CD8-positive, alpha-beta memory T cell (primary cell): ENCODE measurements at regions not wholly inside any gene's neighbourhood (a gene's known extent, or its start where the extent isn't known, plus 50 kb on each side); places are given as distances from the start of the nearest gene placed in this dataset.

ENCODE experiments used
- CTCF ChIA-PET: fragments of 350-600 bp; sonication (Branson Sonifier 250); formaldehyde crosslinking; loops from one replicate; lab custom pipeline; 2021; ENCODE audit warnings: antibody characterized with exemption; lab: Charles Lee
- POLR2A ChIA-PET: fragments of 350-600 bp; sonication (Branson Sonifier 250); formaldehyde crosslinking; loops from one replicate; lab custom pipeline; 2021; ENCODE audit warnings: antibody characterized with exemption; lab: Charles Lee
- DNase-seq, 5 donors: peaks; one replicate each; pipeline versions ENCODE4 v3.0.0 to v3.0.0-alpha.2; 2020 to 2022; ENCODE audit warnings: mixed read lengths in 1 of 5
- H3K27ac ChIP-seq: one replicate; pipeline ENCODE4 v1.7.0; 2013; ENCODE audit warnings: low read depth, mild to moderate bottlenecking, low read length, moderate library complexity
- H3K27me3 ChIP-seq: 2 replicates; pipeline ENCODE4 v1.7.0; 2013; ENCODE audit warnings: low read length, mild to moderate bottlenecking; ENCODE audit not compliant: insufficient read depth, poor library complexity, severe bottlenecking
- H3K36me3 ChIP-seq: 2 replicates; pipeline ENCODE4 v1.7.0; 2013; ENCODE audit warnings: mild to moderate bottlenecking, low read length, moderate library complexity; ENCODE audit not compliant: insufficient read depth
- H3K4me1 ChIP-seq: 2 replicates; pipeline ENCODE4 v1.7.0; 2013; ENCODE audit warnings: mild to moderate bottlenecking, low read length, moderate library complexity; ENCODE audit not compliant: insufficient read depth
- H3K4me3 ChIP-seq: 2 replicates; pipeline ENCODE4 v1.7.0; 2013; ENCODE audit warnings: mild to moderate bottlenecking, low read length
- H3K9me3 ChIP-seq: 2 replicates; pipeline ENCODE4 v1.7.0; 2013; ENCODE audit warnings: mild to moderate bottlenecking, low read length
- H3K27ac Mint-ChIP-seq, 8 donors: one replicate each; pipeline ENCODE4 v1.8.0; 2020 to 2021; ENCODE audit warnings: mixed read lengths in 8 of 8, mild to moderate bottlenecking in 6 of 8, inconsistent platforms in 3 of 8, moderate library complexity in 3 of 8
- H3K27me3 Mint-ChIP-seq, 2 donors: one replicate each; pipeline ENCODE4 v1.8.0; 2020 to 2021; ENCODE audit warnings: mixed read lengths in 2 of 2, mild to moderate bottlenecking in 1 of 2, moderate library complexity in 1 of 2
- H3K36me3 Mint-ChIP-seq, 3 donors: one replicate each; pipeline ENCODE4 v1.8.0; 2020 to 2021; ENCODE audit warnings: mixed read lengths in 3 of 3, inconsistent platforms in 1 of 3, mild to moderate bottlenecking in 1 of 3
- H3K4me1 Mint-ChIP-seq, 3 donors: one replicate each; pipeline ENCODE4 v1.8.0; 2020 to 2021; ENCODE audit warnings: mixed read lengths in 3 of 3, inconsistent platforms in 1 of 3, mild to moderate bottlenecking in 1 of 3
- H3K4me3 Mint-ChIP-seq, 7 donors: one replicate each; pipeline ENCODE4 v1.8.0; 2020 to 2021; ENCODE audit warnings: mixed read lengths in 7 of 7, mild to moderate bottlenecking in 6 of 7, moderate library complexity in 4 of 7, inconsistent platforms in 2 of 7
- H3K9me3 Mint-ChIP-seq, 5 donors: one replicate each; pipeline ENCODE4 v1.8.0; 2020 to 2022; ENCODE audit warnings: mixed read lengths in 5 of 5, mild to moderate bottlenecking in 3 of 5, moderate library complexity in 2 of 5, inconsistent platforms in 1 of 5

DNA sequence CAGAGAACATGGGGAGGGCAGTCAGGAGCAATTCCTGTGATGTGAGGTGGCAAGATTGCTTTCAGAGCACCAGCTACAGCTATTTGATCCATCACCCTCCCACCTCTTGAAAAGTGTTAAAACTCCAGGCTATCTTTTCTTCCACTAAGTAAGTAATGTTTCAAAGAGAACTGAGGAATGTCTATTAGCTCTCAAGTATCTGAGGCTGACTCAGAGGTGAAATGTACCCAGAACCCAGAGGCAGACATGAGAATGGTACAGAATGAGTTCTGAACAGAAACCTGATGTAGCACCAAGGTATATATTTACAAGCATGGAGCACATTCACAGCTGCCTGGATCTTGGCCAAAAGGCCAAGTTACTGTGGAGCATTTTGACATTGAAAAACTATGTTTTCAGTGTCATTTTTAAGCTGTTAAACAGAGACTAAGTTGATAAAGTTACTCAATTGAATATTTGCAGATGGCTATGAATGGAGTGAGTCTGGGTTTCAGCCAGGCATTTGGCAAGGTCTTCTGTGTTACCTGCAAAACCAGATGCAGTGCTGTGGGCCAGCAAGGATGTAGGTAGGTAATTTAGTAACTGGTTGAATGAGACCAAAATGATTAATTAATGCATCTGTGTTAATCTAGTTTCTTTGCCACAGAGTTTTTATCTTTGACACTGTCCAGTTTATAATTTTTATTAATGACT lies 227.7 kb upstream of the CD96 start:
- no peaks in the 10 kb centered on the region for H3K9me3 ChIP-seq
- H3K4me1 Mint-ChIP-seq = peaks cover 2 to 42% (median 34%) of the 10 kb centered on the region in 3 donors
- H3K9me3 Mint-ChIP-seq = no peaks in the 10 kb centered on the region
- H3K36me3 Mint-ChIP-seq = peaks cover 0 to 6% (median 3%) of the 10 kb centered on the region in 3 donors
- ChIA-PET POLR2A (no interaction called here), CTCF (interaction anchor here (1.6 kb wide), 1 partner anchor 15 kb away, joined by 3 read pairs; no protein-coding TSS in a partner anchor)
- no peaks in the 10 kb centered on the region for H3K27me3 Mint-ChIP-seq
- no peak overlapping the region for H3K4me3 Mint-ChIP-seq
- no peak overlapping the region for H3K4me3 ChIP-seq
- no peaks in the 10 kb centered on the region for H3K36me3 ChIP-seq
- peaks cover 51% of the 10 kb centered on the region for H3K4me1 ChIP-seq
- H3K27ac ChIP-seq = no peak overlapping the region
- H3K27ac Mint-ChIP-seq = no peak overlapping the region
- DNase-seq = no peak
- no peaks in the 10 kb centered on the region for H3K27me3 ChIP-seq

DNA sequence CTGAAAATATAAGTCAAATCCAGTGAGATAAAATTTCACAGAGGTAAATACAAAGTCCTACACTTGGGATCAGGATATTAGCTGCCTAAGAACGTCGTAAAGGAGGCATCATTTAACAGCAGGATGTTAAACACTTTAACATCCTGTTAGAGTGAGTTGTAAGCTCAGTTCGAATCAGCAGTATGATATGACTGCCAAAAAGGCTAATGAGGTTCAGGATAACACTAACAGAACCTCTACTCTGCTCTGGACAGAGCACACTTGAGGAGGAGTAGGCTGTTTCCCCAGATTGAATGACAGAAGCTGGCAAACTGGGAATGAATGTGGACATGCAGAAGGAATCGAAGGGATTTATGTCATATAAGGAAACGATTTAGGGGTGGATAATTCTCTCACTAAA lies 227.1 kb upstream of the CD96 start:
- Histone ChIP-seq H3K4me3 (no peak overlapping the region), H3K27ac (no peak overlapping the region), H3K36me3 (no peaks in the 10 kb centered on the region), H3K4me1 (peaks cover 51% of the 10 kb centered on the region), H3K27me3 (no peaks in the 10 kb centered on the region), H3K9me3 (no peaks in the 10 kb centered on the region)
- H3K9me3 Mint-ChIP-seq = no peaks in the 10 kb centered on the region
- no peak overlapping the region for H3K27ac Mint-ChIP-seq
- DNase-seq = no peak
- ChIA-PET CTCF (no interaction called here), POLR2A (no interaction called here)
- H3K36me3 Mint-ChIP-seq = peaks cover 0 to 6% (median 3%) of the 10 kb centered on the region in 3 donors
- H3K27me3 Mint-ChIP-seq = peaks cover 0 to 1% of the 10 kb centered on the region in 2 donors
- peaks cover 8 to 45% (median 36%) of the 10 kb centered on the region in 3 donors for H3K4me1 Mint-ChIP-seq
- H3K4me3 Mint-ChIP-seq = no peak overlapping the region

DNA sequence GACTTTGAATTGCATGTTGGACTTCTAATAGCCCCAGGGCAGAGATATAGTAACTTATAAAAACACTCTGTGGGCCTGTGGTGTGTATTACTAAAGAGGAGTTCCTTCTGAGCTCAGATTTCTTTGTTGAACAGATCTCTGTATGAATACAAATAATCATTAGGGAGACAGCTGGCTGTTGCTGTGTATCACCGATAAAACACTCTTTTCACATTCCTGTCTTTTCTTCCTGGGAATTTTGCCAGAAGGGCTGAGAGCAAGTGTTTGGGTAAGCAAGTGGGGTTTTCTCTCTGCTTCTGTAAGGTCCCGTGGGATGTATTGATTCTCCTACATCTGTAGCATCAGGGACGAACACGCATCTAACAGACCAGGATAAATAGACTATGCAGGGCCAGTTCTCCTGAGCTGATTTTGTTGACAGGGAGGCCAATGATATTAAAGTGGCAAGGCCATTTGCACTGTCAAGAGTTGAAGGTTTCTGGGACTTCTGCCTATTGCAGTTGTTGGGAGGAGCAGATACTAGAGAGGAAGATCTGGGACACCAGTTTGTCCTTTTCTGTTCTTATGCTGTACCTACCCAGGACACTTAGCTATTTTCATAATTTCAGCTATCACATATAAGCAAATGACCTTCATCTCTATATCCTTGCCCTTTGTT lies 225.9 kb upstream of the CD96 start:
- Histone ChIP-seq H3K4me3 (no peak overlapping the region), H3K9me3 (no peaks in the 10 kb centered on the region), H3K27me3 (no peaks in the 10 kb centered on the region), H3K27ac (no peak overlapping the region), H3K36me3 (no peaks in the 10 kb centered on the region), H3K4me1 (peaks cover 43% of the 10 kb centered on the region)
- H3K36me3 Mint-ChIP-seq = peaks cover 0 to 6% (median 3%) of the 10 kb centered on the region in 3 donors
- H3K27ac Mint-ChIP-seq = no peak overlapping the region
- H3K27me3 Mint-ChIP-seq = peaks cover 0 to 1% of the 10 kb centered on the region in 2 donors
- POLR2A ChIA-PET = no interaction called here
- CTCF ChIA-PET = no interaction called here
- H3K9me3 Mint-ChIP-seq = no peaks in the 10 kb centered on the region
- DNase-seq = no peak
- H3K4me1 Mint-ChIP-seq = peaks cover 10 to 34% (median 26%) of the 10 kb centered on the region in 3 donors
- H3K4me3 Mint-ChIP-seq = no peak overlapping the region

DNA sequence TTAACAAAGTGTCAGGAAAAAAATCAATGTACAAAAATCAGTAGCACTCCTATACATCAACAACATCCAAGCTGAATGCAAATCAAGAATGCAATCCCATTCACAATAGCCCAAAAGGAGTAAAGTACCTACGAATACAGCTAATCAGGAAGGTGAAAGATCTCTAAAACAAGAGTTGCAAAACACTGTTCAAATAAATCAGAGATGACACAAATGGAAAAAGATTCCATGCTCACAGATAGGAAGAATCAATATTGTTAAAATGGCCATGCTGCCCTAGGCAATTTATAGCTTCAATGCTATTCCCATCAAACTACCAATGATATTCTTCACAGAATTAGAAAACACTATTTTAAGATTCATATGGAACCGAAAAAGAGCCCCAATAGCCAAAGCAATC lies 223.7 kb upstream of the CD96 start:
- no peak overlapping the region for H3K27ac ChIP-seq
- Mint-ChIP-seq H3K36me3 (peaks cover 0 to 6% (median 3%) of the 10 kb centered on the region in 3 donors), H3K4me3 (no peak overlapping the region), H3K27ac (no peak overlapping the region), H3K4me1 (peaks cover 11 to 15% (median 14%) of the 10 kb centered on the region in 3 donors), H3K9me3 (no peaks in the 10 kb centered on the region), H3K27me3 (peaks cover 0 to 1% of the 10 kb centered on the region in 2 donors)
- no peaks in the 10 kb centered on the region for H3K27me3 ChIP-seq
- no peak for DNase-seq
- POLR2A ChIA-PET = no interaction called here
- no peaks in the 10 kb centered on the region for H3K36me3 ChIP-seq
- peaks cover 21% of the 10 kb centered on the region for H3K4me1 ChIP-seq
- no peak overlapping the region for H3K4me3 ChIP-seq
- H3K9me3 ChIP-seq = no peaks in the 10 kb centered on the region
- CTCF ChIA-PET = no interaction called here

- H3K4me3 ChIP-seq = no peak overlapping the region
- no peak overlapping the region for H3K27ac ChIP-seq
- H3K9me3 ChIP-seq = no peaks in the 10 kb centered on the region
- Mint-ChIP-seq H3K27me3 (peaks cover 0 to 1% of the 10 kb centered on the region in 2 donors), H3K4me1 (peaks cover 24% of the 10 kb centered on the region in 3 donors), H3K27ac (peak overlapping the region in 2 of 8 donors; percentile 0 to 10), H3K9me3 (no peaks in the 10 kb centered on the region), H3K4me3 (no peak overlapping the region), H3K36me3 (peaks cover 2 to 6% (median 3%) of the 10 kb centered on the region in 3 donors)
- H3K4me1 ChIP-seq = peaks cover 17% of the 10 kb centered on the region
- ChIA-PET POLR2A (no interaction called here), CTCF (no interaction called here)
- DNase-seq = no peak
- H3K27me3 ChIP-seq = no peaks in the 10 kb centered on the region
- no peaks in the 10 kb centered on the region for H3K36me3 ChIP-seq
These were observed 222.4 kb upstream of the CD96 start for GRCh38 chr3:111319598-111319997.

DNA sequence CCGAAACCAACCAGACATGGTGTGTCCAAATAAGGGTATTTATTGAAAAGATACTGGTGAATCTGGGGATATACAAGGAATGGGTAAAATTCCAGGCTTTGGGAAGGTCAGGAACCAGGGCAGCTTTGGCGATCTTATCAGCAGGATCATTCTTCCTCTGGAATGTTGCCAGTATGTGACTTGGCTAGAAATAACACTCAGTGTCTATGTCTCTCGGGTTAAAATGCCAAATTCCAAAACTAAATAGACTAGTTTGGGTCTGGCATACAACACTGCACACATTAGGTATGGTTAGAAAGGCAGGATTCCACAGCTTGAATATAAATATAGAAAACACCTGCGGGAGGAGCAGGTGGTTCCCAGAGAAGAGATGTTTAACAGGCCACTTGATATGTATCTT lies 220.2 kb upstream of the CD96 start:
- H3K27me3 Mint-ChIP-seq = peaks cover 0 to 1% of the 10 kb centered on the region in 2 donors
- no peak for DNase-seq
- no peaks in the 10 kb centered on the region for H3K9me3 Mint-ChIP-seq
- H3K36me3 Mint-ChIP-seq = peaks cover 2 to 6% (median 3%) of the 10 kb centered on the region in 3 donors
- H3K4me1 Mint-ChIP-seq = peaks cover 39 to 45% (median 42%) of the 10 kb centered on the region in 3 donors
- ChIA-PET CTCF (no interaction called here), POLR2A (no interaction called here)
- Histone ChIP-seq H3K36me3 (no peaks in the 10 kb centered on the region), H3K27me3 (no peaks in the 10 kb centered on the region), H3K4me1 (peaks cover 16% of the 10 kb centered on the region), H3K9me3 (no peaks in the 10 kb centered on the region), H3K4me3 (no peak overlapping the region), H3K27ac (no peak overlapping the region)
- no peak overlapping the region for H3K4me3 Mint-ChIP-seq
- H3K27ac Mint-ChIP-seq = no peak overlapping the region

DNA sequence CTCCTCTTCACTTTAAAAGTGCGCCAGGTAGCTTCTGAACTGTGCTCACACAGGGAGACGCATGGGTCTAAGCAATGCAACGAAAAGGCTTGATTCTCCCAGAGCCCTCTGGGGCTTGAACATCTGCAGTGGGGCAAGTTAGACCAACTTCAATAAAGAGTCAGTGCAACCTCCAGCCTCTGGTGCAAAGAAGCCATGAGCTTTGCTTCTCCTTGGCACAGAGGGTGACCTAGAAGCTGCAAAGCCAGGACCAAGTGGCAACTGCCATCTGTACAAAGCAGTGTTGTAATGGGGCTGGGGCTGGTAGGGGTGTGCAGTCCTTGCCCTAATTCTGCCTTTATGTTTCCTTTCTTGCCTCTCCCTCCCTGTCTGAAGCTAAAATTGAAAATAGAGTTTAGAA lies 219.0 kb upstream of the CD96 start:
- Histone ChIP-seq H3K4me1 (peaks cover 16% of the 10 kb centered on the region), H3K9me3 (no peaks in the 10 kb centered on the region), H3K27ac (no peak overlapping the region), H3K27me3 (no peaks in the 10 kb centered on the region), H3K36me3 (no peaks in the 10 kb centered on the region), H3K4me3 (no peak overlapping the region)
- H3K4me1 Mint-ChIP-seq = peaks cover 39 to 45% (median 42%) of the 10 kb centered on the region in 3 donors
- no peaks in the 10 kb centered on the region for H3K9me3 Mint-ChIP-seq
- POLR2A ChIA-PET = no interaction called here
- H3K4me3 Mint-ChIP-seq = peak overlapping the region in 2 of 7 donors; percentile 14 to 65
- CTCF ChIA-PET = interaction anchor here (1.0 kb wide), 1 partner anchor 12 kb away, joined by 3 read pairs; no protein-coding TSS in a partner anchor
- H3K36me3 Mint-ChIP-seq = peaks cover 2 to 6% (median 3%) of the 10 kb centered on the region in 3 donors
- DNase-seq = no peak
- H3K27me3 Mint-ChIP-seq = peaks cover 0 to 1% of the 10 kb centered on the region in 2 donors
- peak overlapping the region in 1 of 8 donors; percentile 89 for H3K27ac Mint-ChIP-seq

DNA sequence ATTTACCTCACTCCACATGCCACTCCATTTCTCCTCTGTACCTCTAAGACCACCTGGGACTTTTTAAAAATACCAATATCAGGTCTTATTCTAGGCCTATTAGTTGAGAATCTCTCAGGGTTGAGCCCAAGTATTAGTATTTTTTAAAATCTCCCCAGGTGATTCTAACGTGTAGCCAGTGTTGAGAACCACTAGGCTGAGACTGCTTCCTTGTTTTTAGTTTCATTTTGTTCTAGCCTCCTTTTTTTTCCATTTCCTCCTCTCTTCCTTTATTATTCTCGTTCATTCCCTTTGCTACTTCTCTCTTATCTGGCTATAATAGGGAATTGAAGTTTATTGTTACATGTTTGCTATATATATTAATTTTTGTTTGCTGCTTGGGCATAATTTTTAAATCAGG lies 217.8 kb upstream of the CD96 start:
- peak in 1 of 5 donors; percentile 16 for DNase-seq
- peaks cover 16% of the 10 kb centered on the region for H3K4me1 ChIP-seq
- H3K36me3 ChIP-seq = no peaks in the 10 kb centered on the region
- no peaks in the 10 kb centered on the region for H3K27me3 ChIP-seq
- H3K4me3 ChIP-seq = peak overlapping the region; percentile 35
- POLR2A ChIA-PET = no interaction called here
- H3K4me3 Mint-ChIP-seq = peak overlapping the region; percentile 65 to 81 (median 71)
- H3K27ac ChIP-seq = no peak overlapping the region
- no peaks in the 10 kb centered on the region for H3K9me3 Mint-ChIP-seq
- H3K36me3 Mint-ChIP-seq = peaks cover 0 to 2% (median 0%) of the 10 kb centered on the region in 3 donors
- H3K4me1 Mint-ChIP-seq = peaks cover 37 to 45% (median 42%) of the 10 kb centered on the region in 3 donors
- CTCF ChIA-PET = interaction anchor here (1.3 kb wide), 1 partner anchor 14 kb away, joined by 3 read pairs; no protein-coding TSS in a partner anchor
- peaks cover 0 to 1% of the 10 kb centered on the region in 2 donors for H3K27me3 Mint-ChIP-seq
- H3K9me3 ChIP-seq = no peaks in the 10 kb centered on the region
- peak overlapping the region; percentile 55 to 92 (median 76) for H3K27ac Mint-ChIP-seq
